Pancreas (tissue), 10 donors: ENCODE measurements at regions not wholly inside any gene's neighbourhood (a gene's known extent, or its start where the extent isn't known, plus 50 kb on each side); places are given as distances from the start of the nearest gene placed in this dataset.

Experiments
- ATAC-seq, 4 donors: fragments of 200-7000 bp; cut with Tn5 transposase; one replicate each; pipeline versions ENCODE4 v1.8.0 to v1.9.1; 2020; ENCODE audit warnings: mild to moderate bottlenecking in 4 of 4, moderate library complexity in 4 of 4
- DNase-seq, 6 donors: peaks; one replicate each; pipeline ENCODE4 v3.0.0-alpha.2; 2020
- FAIRE-seq: peaks from 2 replicates; lab custom pipeline; 2012; peaks lifted over from hg19 to GRCh38; lab: Jason Lieb, UNC
- H3K27ac ChIP-seq, 4 donors: fragments of 200-600 bp; sonication (generic); 1 replicate in 3 of 4; 2 replicates in 1 of 4; pipeline versions ENCODE4 v1.5.0 to v1.8.0; 2020
- H3K27me3 ChIP-seq, 4 donors: fragments of 200-600 bp; one replicate each; pipeline ENCODE4 v1.8.0; 2021
- H3K36me3 ChIP-seq, 3 donors: fragments of 200-600 bp; sonication (generic) in 1 of 3; one replicate each; pipeline versions ENCODE4 v1.5.0 to v1.8.0; 2020 to 2021
- H3K4me1 ChIP-seq, 3 donors: fragments of 200-600 bp; one replicate each; pipeline ENCODE4 v1.8.0; 2021
- H3K4me3 ChIP-seq, 4 donors: fragments of 200-600 bp; sonication (generic) in 2 of 4; one replicate each; pipeline versions ENCODE4 v1.5.0 to v1.8.0; 2020 to 2021
- H3K9me3 ChIP-seq, 4 donors: fragments of 200-600 bp; one replicate each; pipeline ENCODE4 v1.8.0; 2021
- WGBS, 2 donors: extraction: QIAGEN DNeasy Blood & Tissue Kit; methylation state at CpG; one replicate each; pipeline ENCODE4 v1.1.7; 2013; 5-methylcytosine and 5-hydroxymethylcytosine counted together
- intact Hi-C, 3 donors: fragments of 100-400 bp; cut with DNase I; formaldehyde crosslinking; loops; one replicate each; pipeline versions ENCODE4 v1.11.1 to v1.14.2; 2022
- TF ChIP-seq, protein P1 (sequence below), 4 donors: fragments of 200-600 bp; sonication (generic) in 3 of 4; IDR thresholded peaks; one replicate each; pipeline versions ENCODE4 v1.5.0 to v1.8.0; 2021; ENCODE audit warnings: antibody characterized with exemption in 4 of 4
- donor health status: healthy with polysubstance abuse.
- donor health status: DM: no; HTN: no; CAD: no; lungs with moderate emphysema.
- donor health status: DM: no; HTN: no; CAD: no.
- donor health status: control.
- donor health status: control.
- donor health status: Bipolar disorder and iron deficiency.
- donor health status: DM: yes; HTN: yes; CAD: no.
- donor health status: DM: no; HTN: no; CAD: no.
- donor health status: DM: no; HTN: no; CAD: no.
- donor health status: DM: yes; HTN: yes; CAD: no.

- FAIRE-seq (no peak), ATAC-seq (no peak), DNase-seq (no peak)
- Histone ChIP-seq H3K27ac (no peak overlapping the region), H3K9me3 (no peaks in the 10 kb centered on the region), H3K27me3 (no peaks in the 10 kb centered on the region), H3K36me3 (no peaks in the 10 kb centered on the region), H3K4me1 (no peaks in the 10 kb centered on the region), H3K4me3 (no peak overlapping the region)
- TF ChIP-seq, protein P1, sequence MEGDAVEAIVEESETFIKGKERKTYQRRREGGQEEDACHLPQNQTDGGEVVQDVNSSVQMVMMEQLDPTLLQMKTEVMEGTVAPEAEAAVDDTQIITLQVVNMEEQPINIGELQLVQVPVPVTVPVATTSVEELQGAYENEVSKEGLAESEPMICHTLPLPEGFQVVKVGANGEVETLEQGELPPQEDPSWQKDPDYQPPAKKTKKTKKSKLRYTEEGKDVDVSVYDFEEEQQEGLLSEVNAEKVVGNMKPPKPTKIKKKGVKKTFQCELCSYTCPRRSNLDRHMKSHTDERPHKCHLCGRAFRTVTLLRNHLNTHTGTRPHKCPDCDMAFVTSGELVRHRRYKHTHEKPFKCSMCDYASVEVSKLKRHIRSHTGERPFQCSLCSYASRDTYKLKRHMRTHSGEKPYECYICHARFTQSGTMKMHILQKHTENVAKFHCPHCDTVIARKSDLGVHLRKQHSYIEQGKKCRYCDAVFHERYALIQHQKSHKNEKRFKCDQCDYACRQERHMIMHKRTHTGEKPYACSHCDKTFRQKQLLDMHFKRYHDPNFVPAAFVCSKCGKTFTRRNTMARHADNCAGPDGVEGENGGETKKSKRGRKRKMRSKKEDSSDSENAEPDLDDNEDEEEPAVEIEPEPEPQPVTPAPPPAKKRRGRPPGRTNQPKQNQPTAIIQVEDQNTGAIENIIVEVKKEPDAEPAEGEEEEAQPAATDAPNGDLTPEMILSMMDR (IDR thresholded peaks at IDR 0.05), result no peak
- intact Hi-C loops, result no loop called here
- 55 to 69% methylated on average over 3 of the region's 3 CpGs for WGBS, 2 donors
These were observed 72.8 kb upstream of the CDYL start for GRCh38 chr6:4703382-4703781.

DNA sequence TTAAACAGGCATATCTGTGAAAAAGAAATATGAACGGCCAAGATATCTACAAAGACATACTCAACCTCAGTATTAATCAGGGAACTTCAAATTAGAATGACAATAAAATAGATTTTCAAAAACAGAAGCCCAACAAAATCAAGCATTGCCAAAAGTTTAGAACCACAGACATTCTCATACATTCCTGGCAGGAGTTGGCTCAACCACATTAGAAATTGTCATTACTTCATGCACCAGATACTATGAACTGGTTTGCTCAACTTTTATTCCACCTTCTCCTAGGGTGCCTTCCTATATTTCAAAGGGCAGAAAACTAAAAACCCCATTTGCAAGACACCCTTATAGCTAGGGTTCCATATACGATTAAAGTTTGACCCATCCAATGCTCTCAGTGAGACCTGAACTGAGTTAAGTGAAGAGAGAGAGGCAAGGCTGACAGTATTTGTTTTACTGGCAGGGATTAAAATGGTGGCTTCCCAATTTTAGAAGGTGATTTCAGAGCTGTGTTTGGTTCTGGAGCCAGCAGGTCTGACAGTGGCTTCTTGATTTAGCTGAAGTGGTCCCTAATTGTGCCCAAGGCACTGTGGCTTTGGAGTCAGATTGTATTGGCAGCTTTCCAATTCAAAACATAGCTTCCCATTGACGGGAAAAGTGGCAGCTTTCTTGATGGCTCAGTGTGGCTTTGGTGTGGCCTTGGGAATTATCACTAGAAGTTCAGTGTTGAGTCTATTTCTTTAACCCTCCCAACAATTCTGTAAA lies 77.1 kb upstream of the CDYL start:
- no peaks in the 10 kb centered on the region for H3K4me1 ChIP-seq
- intact Hi-C loops, result no loop called here
- H3K27ac ChIP-seq, result no peak overlapping the region
- no peaks in the 10 kb centered on the region for H3K36me3 ChIP-seq
- WGBS, 2 donors, result 51 to 56% methylated on average over 3 of the region's 3 CpGs
- H3K4me3 ChIP-seq, result no peak overlapping the region
- no peaks in the 10 kb centered on the region for H3K9me3 ChIP-seq
- no peaks in the 10 kb centered on the region for H3K27me3 ChIP-seq
- TF ChIP-seq, protein P1 (IDR thresholded peaks at IDR 0.05), result no peak
- ATAC-seq (peak in 1 of 4 donors; percentile 24), DNase-seq (no peak), FAIRE-seq (no peak)

DNA sequence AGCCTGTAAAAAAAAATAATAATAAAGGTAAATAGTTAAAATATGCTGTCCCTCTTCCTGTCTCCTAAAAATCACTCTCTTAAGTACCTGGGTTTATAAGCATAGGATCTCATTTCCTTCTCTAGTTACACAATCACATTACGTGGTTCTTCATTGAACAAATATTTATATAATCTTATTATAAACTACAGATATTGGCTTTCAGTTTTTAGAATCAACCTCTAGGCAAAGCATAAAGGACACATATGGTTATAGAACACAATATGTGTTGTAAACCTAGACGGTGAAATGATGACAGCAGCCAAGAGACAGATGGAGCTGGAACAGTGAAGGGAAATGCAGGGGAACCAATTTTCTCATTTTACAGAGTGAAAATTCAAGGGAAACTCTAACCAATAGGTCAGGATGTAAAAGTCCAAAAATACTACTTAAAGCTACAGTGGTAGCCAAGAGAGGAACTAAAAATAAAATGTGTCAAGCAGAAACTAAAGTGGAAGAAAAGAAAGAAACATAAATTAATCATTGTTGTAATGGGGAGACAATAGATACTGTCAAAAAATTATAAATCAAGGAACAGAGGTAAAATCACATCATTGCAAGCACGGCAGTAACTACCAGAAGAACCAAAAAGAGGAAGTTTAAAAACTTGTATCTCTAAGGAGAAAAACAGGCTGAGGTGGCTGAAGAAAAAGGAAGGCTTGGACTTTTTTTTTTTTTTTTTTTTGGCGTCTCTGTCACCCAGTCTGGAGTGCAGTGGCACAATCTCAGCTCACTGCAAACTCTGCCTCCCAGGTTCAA lies 82.8 kb upstream of the CDYL start:
- no peak for ATAC-seq
- H3K27ac ChIP-seq, result no peak overlapping the region
- TF ChIP-seq, protein P1 (IDR thresholded peaks at IDR 0.05), result no peak
- H3K9me3 ChIP-seq, result no peaks in the 10 kb centered on the region
- H3K36me3 ChIP-seq, result no peaks in the 10 kb centered on the region
- H3K4me3 ChIP-seq, result no peak overlapping the region
- intact Hi-C loops, result no loop called here
- FAIRE-seq, result no peak
- no peak for DNase-seq
- no peaks in the 10 kb centered on the region for H3K4me1 ChIP-seq
- H3K27me3 ChIP-seq, result no peaks in the 10 kb centered on the region
- 46 to 49% methylated on average over 3 to 4 of the region's 4 CpGs for WGBS, 2 donors

DNA sequence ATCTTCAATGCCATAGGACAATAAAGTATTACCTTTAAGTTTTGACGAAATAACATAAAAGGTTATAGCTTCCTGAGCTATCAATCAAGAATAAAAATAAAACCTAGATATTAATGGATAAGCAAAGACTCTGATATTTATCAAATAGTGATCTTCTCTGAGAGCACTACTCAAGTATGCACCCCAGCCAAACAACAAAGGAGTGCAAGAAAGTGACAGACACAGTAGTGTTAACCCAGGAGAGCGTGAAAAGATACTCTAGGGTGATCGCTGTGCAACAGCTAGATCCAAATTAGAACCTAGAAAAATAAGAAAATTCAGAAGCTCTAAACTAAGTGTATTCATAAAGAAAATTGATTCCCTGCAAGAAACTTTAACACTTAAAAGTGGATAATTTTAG lies 83.5 kb upstream of the CDYL start:
- no peaks in the 10 kb centered on the region for H3K4me1 ChIP-seq
- 85% methylated on average over 3 of the region's 3 CpGs for WGBS, 2 donors
- intact Hi-C loops, result no loop called here
- no peaks in the 10 kb centered on the region for H3K9me3 ChIP-seq
- H3K36me3 ChIP-seq, result no peaks in the 10 kb centered on the region
- no peak for DNase-seq
- H3K4me3 ChIP-seq, result no peak overlapping the region
- no peak for ATAC-seq
- FAIRE-seq, result no peak
- no peak overlapping the region for H3K27ac ChIP-seq
- TF ChIP-seq, protein P1 (IDR thresholded peaks at IDR 0.05), result no peak
- H3K27me3 ChIP-seq, result no peaks in the 10 kb centered on the region
